GM21423 (cell line): ENCODE measurements at regions not wholly inside any gene's neighbourhood (a gene's known extent, or its start where the extent isn't known, plus 50 kb on each side); places are given as distances from the start of the nearest gene placed in this dataset.

Experiments used
- ATAC-seq: cut with Tn5 transposase; IDR thresholded peaks from one replicate; pipeline ENCODE4 v1.9.1; 2021; ENCODE audit warnings: mild to moderate bottlenecking, moderate library complexity; ENCODE audit not compliant: unreplicated experiment

DNA sequence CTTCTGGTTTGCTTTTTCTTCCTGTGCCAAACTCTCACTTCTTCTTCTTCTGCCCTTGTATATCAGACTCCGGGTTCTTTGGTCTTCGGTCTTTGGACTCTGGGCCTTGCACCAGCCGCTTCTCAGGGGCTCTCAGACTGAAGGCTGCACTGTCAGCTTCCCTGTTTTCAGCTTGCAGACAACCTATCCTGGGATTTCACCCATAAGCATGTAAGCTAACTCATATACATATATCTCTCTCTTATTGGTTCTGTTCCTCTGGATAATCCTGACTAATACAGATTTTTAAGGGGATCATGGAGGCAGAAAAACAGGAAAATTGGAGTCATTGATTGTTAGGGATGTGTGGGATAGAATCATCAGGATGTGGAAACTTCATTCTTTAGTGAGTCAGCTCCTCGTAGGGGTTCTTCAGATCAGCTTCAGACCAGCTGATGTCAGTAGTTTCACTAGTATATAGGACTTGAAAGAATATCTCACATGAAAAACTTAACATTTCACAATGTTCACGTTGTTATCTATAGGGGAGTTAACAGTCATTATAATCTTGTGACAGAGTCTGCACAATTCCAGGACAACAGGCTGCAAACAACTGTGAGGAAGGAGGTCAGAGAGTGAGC, 102.9 kb downstream of the RASSF9 start:
- no peak for ATAC-seq

DNA sequence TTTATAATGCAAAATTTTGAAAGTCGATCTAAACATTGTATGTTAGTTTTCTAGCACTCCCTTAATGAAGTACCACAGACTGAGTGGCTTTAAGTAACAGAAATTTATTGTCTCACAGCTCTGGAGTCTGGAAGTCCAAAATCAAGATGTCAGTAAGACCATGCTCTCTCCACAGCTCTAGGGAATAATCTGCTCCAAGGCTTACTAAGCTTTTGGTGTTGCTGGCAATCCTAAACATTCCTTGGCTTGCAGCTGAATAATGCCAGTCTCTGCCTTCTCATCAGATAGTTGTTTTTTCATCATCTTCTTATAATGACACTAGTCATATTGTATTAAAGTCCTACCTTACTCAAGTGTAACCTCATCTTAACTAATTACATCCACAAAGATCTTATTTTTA, 102.2 kb downstream of the RASSF9 start:
- no peak for ATAC-seq

DNA sequence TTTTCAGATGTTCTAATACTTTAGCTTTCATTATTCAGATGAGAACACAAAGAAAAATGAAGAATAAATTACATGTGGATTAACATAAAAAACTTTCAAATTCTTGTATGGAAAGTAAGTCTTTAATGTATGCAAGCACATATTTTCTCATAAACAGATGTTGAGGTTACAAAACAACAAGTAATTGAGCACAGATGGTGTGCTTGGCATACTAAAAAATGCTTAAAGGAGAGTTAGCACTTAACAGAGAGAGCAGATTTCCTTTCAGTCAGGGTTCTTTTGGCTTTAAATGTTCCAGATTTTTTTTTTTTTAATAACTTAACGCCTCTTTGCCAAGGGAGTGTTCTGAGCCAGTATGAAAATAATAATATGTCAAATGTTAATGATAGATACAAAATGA, 96.0 kb downstream of the RASSF9 start:
- no peak for ATAC-seq

DNA sequence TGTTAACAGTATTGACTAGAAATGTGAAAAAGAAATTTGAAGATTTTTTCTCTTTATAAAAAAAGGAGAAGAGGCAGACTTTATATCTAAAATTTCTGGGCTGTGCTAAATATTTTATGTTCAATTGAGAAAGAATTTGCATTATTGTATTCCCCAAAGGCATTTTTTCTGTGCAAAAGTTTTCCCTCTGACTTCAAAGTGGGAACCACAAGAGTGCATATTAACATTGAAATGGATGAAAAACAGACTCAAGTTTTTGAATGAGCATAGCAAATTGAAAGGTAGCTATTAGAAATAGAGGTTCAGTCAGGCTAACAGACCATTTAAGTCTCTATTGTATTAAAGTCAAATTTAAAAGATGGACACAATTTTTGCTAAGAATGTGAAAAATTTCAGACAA, 95.2 kb downstream of the RASSF9 start:
- ATAC-seq, result no peak

DNA sequence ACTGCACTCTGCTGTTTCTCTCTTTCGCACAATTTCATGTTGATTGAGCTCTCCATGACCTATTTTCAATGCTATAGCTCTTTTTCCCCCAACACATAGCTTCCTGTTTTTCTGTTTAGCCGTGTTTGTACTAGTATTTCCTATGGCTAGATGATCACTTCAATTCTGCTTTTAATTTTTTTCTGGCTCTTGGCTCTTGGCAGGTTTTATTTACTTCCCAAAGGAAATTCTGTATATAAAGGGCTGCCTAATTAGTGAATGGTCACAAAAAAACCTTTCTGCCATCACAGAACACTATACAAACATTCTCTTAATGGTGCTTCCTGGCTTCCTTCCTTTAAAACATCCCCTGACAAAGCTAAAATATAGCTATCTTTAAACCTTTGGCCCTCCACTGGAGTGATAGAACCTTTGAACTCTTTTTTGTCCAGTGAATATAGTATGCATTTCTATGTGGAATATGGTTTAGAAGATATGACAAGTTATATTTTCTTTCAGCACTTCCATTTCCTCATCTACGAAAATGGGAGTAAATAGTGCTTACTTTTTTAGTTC, 88.2 kb downstream of the RASSF9 start:
- no peak for ATAC-seq
